Ascending aorta (tissue), 2 donors: ENCODE measurements at regions not wholly inside any gene's neighbourhood (a gene's known extent, or its start where the extent isn't known, plus 50 kb on each side); places are given as distances from the start of the nearest gene placed in this dataset.

Experiments used
- DNase-seq, 2 donors: peaks; one replicate each; pipeline ENCODE4 v3.0.0-alpha.2; 2019; ENCODE audit warnings: low spot score in 2 of 2
- H3K27ac ChIP-seq, 2 donors: fragments of 200-600 bp; sonication (generic); one replicate each; pipeline ENCODE4 v1.5.1; 2016 to 2017; ENCODE audit warnings: mild to moderate bottlenecking in 1 of 2
- H3K27me3 ChIP-seq: fragments of 200-600 bp; sonication (generic); one replicate; pipeline ENCODE4 v1.5.1; 2017
- H3K36me3 ChIP-seq, 2 donors: fragments of 200-600 bp; sonication (generic); one replicate each; pipeline ENCODE4 v1.5.1; 2016
- H3K4me1 ChIP-seq, 2 donors: fragments of 200-600 bp; sonication (generic); one replicate each; pipeline ENCODE4 v1.5.1; 2016 to 2017; ENCODE audit warnings: mild to moderate bottlenecking in 1 of 2
- H3K4me3 ChIP-seq, 2 donors: fragments of 200-600 bp; sonication (generic); one replicate each; pipeline ENCODE4 v1.5.1; 2016 to 2017; ENCODE audit warnings: mild to moderate bottlenecking in 1 of 2
- H3K9me3 ChIP-seq, 2 donors: fragments of 200-600 bp; sonication (generic); one replicate each; pipeline ENCODE4 v1.5.1; 2016
- intact Hi-C: fragments of 100-400 bp; cut with DNase I; formaldehyde crosslinking; loops from one replicate; pipeline ENCODE4 v1.15.1; 2023
- TF ChIP-seq, protein P1 (sequence below), 3 experiments: fragments of 200-600 bp in 2 of 3; fragments of 450-650 bp in 1 of 3; sonication (generic) in 2 of 3; IDR thresholded peaks; one replicate each; pipeline ENCODE4 v1.5.1; 2016 to 2019; ENCODE audit warnings: antibody characterized with exemption in 3 of 3, mild to moderate bottlenecking in 1 of 3, moderate library complexity in 1 of 3

DNA sequence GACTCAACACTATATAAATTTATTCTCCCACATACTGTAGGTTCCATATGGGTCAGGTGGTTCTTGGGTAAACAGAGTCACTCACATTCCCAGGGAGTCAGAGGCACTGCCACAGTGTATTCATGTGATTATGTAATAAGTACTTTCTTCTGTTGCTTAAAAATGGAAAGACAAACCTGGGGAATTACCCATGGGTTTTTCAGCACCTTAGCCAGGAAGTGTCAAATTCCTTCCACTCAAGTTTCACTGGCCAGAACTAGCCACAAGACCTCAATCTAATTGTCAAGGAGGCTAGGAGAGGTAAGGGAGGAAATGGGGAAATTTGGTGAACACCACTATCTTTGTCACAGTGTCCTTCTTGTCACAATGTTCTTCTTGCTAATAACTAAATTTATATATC, 333.2 kb upstream of the MDGA2 start:
- intact Hi-C loops = no loop called here
- no peaks in the 10 kb centered on the region for H3K9me3 ChIP-seq

DNA sequence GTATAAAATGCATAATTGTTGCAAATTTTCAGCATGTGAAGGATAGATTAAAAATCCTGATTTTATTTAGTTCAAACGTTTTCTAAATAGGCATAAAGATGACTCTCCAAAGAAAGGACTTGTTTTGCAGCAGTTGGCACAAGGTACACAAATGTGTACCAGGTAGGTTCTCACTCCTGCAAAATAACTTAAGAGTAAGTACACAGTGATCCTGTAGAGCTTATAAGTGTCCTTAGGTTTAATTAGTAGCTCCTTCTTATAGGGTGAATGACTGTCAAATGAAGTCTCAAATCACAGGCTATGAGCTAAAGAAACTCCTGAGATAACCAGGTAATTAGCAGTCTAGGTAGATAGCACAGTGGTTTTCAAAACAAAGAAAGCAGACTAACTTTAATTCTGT, 330.6 kb upstream of the MDGA2 start:
- no peak for DNase-seq
- Histone ChIP-seq H3K36me3 (no peaks in the 10 kb centered on the region), H3K4me1 (no peaks in the 10 kb centered on the region), H3K27ac (no peak overlapping the region), H3K9me3 (no peaks in the 10 kb centered on the region), H3K4me3 (no peak overlapping the region), H3K27me3 (no peaks in the 10 kb centered on the region)
- intact Hi-C loops = no loop called here
- TF ChIP-seq, protein P1, sequence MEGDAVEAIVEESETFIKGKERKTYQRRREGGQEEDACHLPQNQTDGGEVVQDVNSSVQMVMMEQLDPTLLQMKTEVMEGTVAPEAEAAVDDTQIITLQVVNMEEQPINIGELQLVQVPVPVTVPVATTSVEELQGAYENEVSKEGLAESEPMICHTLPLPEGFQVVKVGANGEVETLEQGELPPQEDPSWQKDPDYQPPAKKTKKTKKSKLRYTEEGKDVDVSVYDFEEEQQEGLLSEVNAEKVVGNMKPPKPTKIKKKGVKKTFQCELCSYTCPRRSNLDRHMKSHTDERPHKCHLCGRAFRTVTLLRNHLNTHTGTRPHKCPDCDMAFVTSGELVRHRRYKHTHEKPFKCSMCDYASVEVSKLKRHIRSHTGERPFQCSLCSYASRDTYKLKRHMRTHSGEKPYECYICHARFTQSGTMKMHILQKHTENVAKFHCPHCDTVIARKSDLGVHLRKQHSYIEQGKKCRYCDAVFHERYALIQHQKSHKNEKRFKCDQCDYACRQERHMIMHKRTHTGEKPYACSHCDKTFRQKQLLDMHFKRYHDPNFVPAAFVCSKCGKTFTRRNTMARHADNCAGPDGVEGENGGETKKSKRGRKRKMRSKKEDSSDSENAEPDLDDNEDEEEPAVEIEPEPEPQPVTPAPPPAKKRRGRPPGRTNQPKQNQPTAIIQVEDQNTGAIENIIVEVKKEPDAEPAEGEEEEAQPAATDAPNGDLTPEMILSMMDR (IDR thresholded peaks at IDR 0.05) = no peak

More for the DNA sequence above, 333.2 kb upstream of the MDGA2 start:
- Histone ChIP-seq H3K4me3 (no peak overlapping the region), H3K4me1 (no peaks in the 10 kb centered on the region), H3K36me3 (no peaks in the 10 kb centered on the region), H3K27me3 (no peaks in the 10 kb centered on the region), H3K27ac (no peak overlapping the region)
- no peak for DNase-seq
- TF ChIP-seq, protein P1 (IDR thresholded peaks at IDR 0.05) = no peak

DNA sequence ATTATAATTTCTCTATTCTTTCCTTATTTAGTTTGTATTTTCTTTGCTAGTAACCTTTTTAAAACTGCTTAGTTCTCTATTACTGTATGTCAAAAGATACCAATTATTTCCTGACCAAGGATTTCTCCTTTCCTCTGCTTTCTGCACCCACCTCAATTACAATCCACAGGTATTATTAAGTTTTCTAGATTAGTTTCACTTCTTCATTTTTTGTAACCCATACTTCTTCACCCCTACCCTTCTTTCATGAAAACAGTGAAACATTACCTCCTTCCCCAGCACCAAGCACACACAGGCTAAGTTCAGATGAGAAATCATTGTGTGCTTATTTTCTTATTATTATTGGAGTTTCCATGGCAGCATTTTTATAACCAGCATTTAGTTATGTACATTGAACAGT, 318.5 kb upstream of the MDGA2 start:
- Histone ChIP-seq H3K9me3 (no peaks in the 10 kb centered on the region), H3K27me3 (no peaks in the 10 kb centered on the region), H3K27ac (no peak overlapping the region), H3K4me1 (no peaks in the 10 kb centered on the region), H3K4me3 (no peak overlapping the region), H3K36me3 (no peaks in the 10 kb centered on the region)
- intact Hi-C loops = no loop called here
- DNase-seq = no peak
- TF ChIP-seq, protein P1 (IDR thresholded peaks at IDR 0.05) = no peak

DNA sequence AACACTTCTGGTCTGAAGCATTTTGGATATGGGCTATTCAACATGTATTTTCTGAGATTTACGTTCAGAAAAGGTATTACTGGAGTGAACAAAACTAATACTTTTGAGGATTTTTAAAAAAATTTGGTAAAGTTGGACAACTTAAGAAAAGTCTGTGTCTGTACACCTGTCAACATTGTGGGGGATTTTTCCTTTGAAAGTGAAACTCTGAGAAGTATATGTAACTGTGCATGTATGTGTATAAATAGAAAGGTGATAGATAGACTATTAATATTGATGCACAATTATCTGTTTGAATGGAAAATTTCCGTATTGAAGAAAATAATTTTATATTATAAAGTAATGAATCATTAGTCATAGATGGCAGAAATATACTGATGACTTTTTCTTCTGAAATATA, 312.8 kb upstream of the MDGA2 start:
- H3K9me3 ChIP-seq = no peaks in the 10 kb centered on the region
- no peak overlapping the region for H3K27ac ChIP-seq
- TF ChIP-seq, protein P1 (IDR thresholded peaks at IDR 0.05) = no peak
- no peaks in the 10 kb centered on the region for H3K4me1 ChIP-seq
- DNase-seq = no peak
- H3K27me3 ChIP-seq = no peaks in the 10 kb centered on the region
- intact Hi-C loops = no loop called here
- no peak overlapping the region for H3K4me3 ChIP-seq
- no peaks in the 10 kb centered on the region for H3K36me3 ChIP-seq

DNA sequence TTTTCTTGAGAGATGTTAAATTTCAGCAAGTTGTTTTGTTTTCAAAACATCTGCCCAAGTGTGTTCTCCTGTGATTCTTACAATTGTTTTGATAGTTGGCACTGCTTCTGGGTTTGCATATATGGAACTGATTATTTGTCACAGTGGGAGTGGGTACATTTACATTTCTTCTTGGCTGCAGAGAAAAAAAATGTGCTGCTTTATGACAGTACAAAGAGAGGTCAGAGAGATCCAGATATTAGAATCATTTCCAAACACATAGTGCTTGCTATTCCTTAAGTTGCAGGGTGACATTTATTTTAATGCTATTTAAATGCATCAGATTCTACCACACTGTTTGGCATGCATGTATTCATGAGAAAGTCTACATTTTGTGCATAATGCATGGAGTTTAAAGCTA, 303.5 kb upstream of the MDGA2 start:
- Histone ChIP-seq H3K4me3 (no peak overlapping the region), H3K27ac (no peak overlapping the region), H3K27me3 (no peaks in the 10 kb centered on the region), H3K4me1 (no peaks in the 10 kb centered on the region), H3K36me3 (no peaks in the 10 kb centered on the region), H3K9me3 (no peaks in the 10 kb centered on the region)
- no peak for DNase-seq
- intact Hi-C loops = no loop called here
- TF ChIP-seq, protein P1 (IDR thresholded peaks at IDR 0.05) = no peak

DNA sequence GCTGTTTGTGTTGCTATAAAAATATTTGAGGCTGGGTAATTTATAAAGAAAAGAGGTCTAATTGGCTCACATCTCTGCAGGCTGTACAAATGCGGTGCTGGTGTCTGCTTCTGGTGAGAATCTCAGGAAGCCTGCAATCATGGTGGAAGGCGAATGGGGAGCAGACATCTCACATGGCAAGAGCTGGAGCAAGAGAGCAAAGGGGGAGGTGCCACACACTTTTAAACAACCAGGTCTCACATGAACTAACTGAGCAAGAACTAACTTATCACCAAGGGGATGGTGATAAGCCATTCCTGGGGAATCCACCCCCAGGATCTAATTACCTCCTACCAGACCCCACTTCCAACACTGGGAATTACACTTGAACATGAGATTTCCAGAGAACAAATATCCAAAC, 300.7 kb upstream of the MDGA2 start:
- Histone ChIP-seq H3K9me3 (no peaks in the 10 kb centered on the region), H3K36me3 (no peaks in the 10 kb centered on the region), H3K4me3 (no peak overlapping the region), H3K4me1 (no peaks in the 10 kb centered on the region), H3K27me3 (no peaks in the 10 kb centered on the region), H3K27ac (no peak overlapping the region)
- TF ChIP-seq, protein P1 (IDR thresholded peaks at IDR 0.05) = no peak
- intact Hi-C loops = no loop called here
- DNase-seq = no peak
